NOMO-1 treated with dmso at 0.1 percent for 144 hours (cell line): ENCODE measurements at regions not wholly inside any gene's neighbourhood (a gene's known extent, or its start where the extent isn't known, plus 50 kb on each side); places are given as distances from the start of the nearest gene placed in this dataset.
"Not testable (repeated sequence)": the region's sequence is repeated elsewhere in the genome, so short reads cannot be mapped to it uniquely, and the experiment has no call there.

Experiments used
- DNase-seq: peaks from one replicate; lab custom pipeline; 2025; ENCODE audit not compliant: unreplicated experiment; lab: John Stamatoyannopoulos, UW

DNA sequence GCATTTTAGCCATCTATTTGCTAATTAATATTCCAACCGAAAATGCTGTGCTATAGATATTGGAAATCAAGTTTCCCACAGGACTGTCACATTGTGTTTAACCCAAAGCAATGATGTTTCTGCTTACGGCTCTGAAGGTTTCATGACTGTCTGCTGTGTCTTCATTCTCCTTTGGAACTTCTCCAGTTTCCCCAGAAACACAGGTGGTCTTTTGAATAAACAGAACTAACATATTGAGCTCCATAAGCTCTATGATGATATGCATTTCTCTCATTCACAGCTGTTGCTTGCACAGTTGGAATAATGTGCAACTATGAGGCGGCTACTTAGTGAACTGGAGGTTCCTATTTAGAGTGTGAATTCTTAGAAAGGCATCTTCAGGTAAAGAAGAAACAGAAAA lies 266.0 kb upstream of the ID4 start:
- no peak for DNase-seq

DNA sequence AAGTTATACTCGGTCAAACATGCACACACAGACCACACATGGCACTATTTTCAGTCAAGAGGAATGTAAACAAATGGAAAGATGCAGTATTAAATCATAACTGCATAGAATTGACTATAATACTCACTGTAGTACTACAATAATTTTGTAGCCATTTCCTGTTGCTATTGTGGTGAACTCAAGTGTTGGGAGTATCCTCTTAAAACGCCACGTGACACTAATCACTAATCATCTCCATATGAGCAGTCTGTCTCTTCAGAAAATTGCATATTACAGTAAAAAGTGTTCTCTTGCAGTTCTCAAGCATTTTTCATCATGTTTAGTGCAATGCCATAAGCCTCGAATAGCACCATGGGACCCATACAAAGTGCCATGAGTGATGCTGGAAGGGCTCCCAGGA lies 258.7 kb upstream of the ID4 start:
- no peak for DNase-seq

DNA sequence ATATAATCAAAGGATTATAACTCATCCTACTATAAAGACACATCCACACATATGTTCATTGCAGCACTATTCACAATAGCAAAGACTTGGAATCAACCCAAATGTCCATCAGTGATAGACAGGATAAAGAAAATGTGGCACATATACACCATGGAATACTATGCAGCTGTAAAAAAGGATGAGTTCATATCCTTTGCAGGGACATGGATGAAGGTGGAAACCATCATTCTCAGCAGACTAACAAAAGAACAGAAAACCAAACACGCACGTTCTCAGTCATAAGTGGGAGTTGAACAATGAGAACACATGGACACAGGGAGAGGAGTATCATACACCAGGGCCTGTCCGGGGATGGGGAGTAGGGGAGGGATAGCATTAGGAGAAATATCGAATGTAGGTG lies 253.0 kb upstream of the ID4 start:
- DNase-seq, result not testable (repeated sequence)

DNA sequence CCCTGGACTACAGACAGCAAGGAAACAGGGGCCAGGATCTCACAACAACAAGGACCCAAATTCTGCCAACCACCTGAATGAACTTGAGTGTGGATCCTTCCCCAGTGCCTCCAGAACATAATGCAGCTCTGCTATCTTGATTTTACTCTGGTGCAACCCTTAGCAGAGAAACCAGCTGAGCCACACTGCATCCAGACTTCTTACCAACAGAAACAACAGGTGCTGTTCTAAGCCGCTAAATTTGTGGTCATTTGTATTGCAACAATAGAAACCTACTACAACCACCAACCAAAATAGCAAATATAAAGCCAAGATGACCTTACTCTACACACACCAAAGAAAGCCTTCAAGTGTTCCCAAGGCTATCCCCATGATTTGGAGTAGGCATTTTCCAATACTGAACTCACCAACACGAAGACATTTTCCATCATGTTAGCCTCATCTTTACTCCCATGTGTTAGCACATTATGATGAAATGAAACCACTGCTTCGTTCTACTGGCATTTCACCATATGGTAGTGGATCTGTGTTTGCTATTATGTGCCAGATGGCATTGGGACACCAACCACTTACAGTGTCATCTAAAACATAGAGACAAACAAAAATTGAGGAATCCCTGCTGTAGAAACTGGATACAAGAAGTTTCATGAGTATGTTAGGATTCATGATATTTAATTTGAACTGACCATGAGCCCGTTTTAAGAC lies 249.8 kb upstream of the ID4 start:
- DNase-seq, result no peak

DNA sequence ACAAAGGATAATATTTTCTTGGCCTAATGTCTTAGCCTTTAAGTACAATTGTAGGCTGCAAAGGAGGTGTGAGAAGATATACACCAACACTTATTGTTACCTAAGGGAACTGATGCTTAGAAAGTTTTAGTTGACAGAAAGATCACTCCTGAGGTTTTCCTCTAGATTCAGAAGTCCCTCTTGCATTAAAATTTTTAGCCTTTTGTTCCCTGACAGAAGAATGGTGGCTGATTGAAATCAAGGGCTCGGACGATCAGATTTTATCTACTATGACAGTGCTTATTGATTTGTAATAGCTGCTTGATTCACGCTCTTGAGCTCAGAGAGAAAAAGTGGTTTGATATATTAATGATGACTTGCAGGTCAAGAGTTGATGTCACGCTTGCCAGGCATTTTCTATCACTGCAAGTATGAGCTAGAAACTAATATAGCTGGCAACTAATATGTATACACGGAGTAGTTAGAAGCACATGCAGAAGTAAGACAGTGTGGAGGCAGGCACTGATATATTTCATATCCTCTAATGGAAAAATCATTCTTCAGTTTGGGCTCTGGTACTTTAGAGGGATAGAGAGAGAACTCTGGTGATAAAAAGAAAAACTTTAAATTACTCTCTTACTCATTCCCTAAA lies 246.6 kb upstream of the ID4 start:
- DNase-seq, result no peak

DNA sequence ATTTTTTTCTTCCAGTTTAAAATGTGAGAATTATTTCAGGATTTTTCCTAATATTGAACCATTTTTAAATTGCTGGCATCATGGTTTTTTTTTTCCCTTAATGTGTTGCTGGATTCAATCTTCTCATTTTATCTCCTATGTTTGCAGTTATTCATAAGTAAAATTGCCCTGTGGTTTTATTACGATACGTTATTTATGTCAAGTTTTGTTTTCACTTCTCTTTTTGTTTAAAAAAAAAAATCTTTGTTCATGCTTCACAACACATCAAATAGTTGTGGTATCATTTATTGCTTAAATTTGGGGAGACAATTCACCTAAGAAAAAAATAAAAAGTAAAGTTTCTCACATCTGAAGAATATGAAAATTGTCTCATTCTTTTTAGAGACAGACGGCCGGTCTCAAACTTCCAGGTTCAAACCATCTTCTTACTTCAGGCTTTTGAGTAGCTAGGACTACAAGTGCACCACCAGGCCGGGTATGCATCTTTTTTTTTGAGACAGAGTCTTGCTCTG lies 239.3 kb upstream of the ID4 start:
- no peak for DNase-seq

DNA sequence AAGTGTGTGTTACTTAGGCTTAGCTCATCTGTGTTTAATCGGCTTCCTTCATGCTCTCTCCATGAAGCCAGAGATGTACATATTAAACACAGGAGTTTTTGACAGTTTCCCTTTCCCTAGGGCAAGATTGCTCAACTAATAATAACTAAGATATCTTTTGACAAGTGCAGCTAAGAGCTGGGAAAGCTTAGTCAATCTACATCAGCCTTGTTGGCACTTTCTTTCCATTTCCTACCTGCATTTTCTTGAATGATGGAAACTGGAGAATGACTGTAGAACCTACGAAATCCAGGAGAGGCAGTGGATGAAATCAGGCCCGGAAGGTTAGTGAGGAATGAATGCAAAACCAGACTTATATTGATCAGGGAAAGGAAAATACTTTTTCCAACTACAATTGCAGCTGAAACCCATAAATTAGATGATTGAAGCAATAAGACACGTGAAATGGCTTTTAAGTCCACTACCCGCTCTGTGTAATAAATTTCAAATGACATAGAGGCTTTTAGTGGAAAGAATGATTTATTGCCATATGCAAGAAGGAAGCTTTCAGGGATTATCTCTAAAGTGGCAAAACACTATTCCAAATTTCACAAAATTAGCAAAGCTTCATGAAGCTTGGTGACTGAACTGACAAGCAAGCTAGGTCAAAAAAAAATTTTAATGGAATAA lies 237.2 kb upstream of the ID4 start:
- DNase-seq, result peak; percentile 28

DNA sequence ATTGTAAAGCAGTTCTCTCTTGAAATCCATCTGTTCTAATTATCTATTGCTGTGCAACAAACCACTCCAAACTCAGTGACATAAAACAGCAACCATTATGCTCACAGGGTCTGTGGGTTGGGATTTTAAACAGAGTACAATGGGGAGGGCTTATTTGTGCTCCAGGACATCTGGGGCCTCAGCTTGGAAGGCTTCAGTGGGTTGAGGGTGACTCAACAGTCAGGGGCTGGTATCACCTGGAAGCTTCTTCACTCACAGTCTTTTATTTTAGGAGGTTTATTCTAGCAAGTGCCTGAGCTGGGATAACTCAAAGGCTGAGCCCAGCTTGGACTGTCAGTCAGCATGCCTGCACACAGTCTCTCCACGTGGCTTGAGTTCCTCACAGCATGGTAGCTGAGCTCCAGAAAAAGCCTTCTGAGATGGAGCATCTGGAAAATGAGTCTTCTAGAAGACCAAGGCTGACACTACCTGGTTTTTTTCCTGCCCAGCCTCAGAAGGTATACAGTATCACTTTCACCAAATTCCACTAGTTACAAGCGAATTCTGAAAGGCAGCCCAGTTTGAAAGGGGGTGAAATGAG lies 234.6 kb upstream of the ID4 start:
- DNase-seq, result no peak

DNA sequence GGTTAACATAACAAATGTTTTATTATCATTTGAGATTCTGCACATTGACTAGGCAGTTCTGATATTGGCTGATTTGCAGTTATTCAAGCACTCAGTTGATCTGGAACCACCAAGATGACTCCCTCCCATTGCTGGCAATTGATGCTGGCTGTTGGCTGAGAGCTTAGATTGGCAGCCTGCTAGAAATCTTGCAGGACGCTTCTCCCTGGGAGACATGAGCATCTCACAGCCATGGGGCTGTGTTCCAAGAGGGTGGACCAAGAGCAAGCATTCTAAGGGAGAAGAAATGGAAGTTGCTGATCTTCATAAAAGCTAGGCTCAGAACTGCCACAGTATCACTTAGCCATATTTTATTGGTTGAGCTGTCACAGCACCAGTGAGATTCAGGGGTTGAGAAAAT lies 233.4 kb upstream of the ID4 start:
- no peak for DNase-seq

DNA sequence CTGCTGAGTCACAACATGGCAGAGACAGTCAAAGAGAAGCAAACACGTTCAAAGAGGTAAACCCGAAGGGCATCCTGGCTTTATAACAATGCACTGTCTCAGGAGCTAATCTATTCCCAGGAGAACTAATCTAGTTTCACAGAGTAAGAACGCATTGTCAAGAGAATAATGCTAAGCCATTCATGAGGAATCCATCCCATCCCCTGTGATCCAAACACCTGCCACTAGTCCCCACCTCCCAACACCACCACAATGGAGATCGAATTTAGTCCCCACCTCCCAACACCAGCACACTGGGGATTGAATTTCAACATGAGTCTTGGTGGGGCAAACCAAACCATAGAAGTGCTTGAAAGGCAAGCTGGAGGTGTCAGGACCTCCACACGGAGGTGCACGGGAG lies 231.5 kb upstream of the ID4 start:
- DNase-seq, result no peak

DNA sequence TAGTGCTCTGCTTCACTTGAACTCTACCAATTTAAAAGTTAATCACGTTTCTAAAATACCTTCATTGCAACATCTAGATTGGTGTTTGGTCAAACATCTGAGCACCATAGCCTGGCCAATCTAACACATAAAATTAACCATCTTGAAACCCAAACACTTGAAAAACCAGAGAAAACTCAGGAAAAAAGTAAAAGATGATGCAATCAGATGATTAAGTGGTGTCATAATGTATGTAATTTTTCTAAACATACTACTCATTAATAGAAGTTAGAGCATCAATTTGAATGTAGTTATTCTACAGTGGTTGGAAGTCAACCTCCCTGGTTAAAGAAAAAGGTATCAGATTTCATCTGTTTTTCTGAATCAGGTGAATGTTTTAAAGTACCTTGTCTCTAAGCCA lies 228.6 kb upstream of the ID4 start:
- DNase-seq, result no peak

DNA sequence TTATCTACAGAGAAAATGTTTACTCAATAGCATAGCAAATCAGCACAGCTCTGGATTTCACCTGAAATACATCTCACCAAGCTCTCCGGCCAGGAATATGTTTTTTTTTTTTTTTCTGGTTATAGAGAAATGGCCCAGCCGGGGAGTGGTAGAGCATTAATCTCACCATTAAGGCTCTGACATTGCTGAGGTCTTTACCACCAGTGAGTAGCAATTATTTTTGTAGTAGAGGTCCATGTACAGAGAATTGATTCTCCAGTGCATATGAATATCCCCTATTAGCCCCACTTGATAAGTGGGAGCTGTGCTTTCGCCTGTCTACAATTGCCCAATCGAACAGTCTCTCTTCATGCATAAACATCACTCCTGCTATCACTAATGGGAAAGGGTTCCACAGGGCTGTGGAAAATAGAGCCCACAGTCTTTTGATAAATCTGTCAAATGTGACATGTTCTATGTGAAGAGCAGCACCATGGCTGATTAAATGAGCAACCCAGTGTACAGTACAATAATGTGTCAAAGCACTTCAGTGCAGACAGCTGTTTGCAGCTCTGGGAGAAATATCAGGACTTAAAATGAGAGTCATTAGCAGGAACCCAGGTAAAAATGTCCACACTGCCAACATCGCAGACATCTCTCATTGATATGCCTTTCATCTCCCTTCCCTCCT lies 227.1 kb upstream of the ID4 start:
- no peak for DNase-seq

DNA sequence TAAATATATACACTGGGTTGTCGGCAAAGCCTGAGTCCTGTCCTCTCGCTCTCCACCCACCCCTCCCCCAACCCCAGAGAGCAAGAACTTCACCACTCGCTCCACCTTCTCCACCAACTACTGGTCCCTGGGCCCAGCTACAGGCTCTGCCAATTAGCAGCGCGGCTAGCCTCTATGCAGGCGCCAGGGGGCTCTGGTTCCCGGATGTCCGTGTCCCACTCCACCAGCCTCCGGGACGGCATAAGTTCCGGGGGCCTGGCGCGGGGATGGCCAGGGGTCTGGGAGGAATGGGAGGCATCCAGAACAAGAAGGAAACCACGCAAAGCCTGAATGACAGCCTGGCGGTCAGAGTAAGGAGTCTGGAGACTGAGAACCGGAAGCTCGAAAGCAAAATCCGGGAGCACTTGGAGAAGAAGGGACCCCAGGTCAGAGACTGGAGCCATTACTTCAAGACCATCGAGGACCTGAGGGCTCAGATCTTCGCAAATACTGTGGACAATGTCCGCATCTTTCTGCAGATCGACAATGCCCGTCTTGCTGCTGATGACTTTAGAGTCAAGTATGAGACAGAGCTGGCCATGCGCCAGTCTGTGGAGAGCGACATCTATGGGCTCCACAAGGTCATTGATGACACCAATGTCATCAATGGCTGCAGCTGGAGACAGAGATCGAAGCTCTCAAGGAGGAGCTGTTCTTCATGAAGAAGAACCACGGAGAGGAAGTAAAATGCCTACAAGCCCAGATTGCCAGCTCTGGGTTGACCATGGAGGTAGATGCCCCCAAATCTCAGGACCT lies 224.3 kb upstream of the ID4 start:
- not testable (repeated sequence) for DNase-seq

DNA sequence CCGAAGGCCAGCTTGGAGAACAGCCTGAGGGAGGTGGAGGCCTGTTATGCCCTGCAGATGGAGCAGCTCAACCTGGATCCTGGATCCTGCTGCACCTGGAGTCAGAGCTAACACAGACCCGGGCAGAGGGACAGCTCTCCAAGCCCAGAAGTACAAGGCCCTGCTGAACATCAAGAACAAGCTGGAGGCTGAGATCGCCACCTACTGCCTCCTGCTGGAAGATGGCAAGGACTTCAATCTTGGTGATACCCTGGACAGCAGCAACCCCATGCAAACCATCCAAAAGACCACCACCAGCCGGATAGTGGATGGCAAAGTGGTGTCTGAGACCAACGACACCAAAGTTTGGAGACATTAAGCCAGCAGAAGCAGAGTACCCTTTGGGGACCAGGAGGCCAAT lies 223.5 kb upstream of the ID4 start:
- no peak for DNase-seq

DNA sequence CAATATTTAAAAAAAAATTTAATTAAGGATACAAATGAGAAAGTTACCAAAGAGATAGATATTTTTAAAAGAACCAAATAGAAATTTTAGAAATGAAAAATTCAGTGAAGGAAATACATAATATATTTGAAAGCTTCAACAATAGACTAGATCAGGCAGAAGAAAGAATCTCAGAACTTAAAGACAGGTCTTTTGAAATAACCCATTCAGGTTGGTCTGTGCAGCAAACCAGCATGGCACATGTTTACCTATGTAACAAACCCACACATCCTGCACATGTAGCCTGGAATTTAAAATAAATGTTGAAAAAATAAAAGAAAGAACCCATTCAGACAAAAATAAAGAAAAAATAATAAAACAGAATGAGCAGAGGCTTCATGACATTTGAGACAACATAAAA lies 221.1 kb upstream of the ID4 start:
- DNase-seq, result no peak

DNA sequence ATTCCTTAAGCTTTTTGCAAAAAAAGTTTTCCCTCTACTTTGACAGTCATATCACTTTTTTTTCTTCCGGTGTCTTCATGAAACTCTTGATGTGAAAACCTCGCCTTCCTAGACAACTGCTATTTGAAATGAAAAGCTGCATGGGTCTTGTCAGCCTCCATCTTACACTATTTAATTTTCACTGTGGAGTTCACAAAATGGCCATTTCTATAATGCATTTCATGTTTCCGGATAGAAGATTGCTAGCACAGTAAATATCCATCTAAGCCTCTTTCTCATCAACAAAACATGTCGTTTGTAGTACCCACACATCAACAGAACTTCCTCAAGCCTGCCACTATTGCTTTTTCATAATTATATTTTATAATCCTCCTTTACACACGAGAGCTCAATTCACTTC lies 204.9 kb upstream of the ID4 start:
- no peak for DNase-seq

DNA sequence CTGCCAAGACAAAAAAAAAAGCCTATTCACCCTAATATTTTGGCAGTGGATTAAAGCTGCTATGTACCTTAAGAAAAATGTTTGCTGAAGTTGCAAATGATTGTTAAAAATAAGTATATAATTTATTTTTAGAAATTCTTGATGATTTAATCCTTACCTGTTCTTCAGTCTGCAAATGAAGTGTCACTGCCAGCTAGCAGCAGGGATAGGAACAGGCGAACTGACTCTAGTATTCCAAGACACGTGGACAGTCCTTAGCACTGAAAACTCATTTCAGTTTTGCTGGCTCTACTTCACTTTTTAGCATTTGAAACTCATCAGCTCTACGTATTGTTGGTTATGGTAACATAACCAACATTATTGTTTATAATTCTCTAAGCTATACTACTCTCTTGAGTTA lies 204.4 kb upstream of the ID4 start:
- DNase-seq, result no peak

DNA sequence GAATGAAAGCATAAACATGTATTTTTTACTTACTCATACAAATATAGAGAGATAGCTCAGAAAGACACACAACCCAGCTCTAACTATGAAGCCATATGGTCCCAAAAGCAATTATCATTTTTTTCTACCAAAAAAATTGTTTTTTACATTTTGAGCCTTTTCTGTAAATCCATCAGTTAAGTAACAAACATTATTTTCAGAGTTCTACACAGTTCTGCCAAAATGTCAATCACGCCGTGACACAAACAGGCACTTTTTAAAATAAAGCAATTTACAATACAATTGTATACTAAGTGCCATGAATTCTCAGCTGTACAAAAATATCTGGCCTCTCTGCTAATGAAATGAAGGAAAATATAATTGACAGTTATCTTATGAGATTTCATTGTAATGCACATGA lies 201.4 kb upstream of the ID4 start:
- DNase-seq, result no peak

DNA sequence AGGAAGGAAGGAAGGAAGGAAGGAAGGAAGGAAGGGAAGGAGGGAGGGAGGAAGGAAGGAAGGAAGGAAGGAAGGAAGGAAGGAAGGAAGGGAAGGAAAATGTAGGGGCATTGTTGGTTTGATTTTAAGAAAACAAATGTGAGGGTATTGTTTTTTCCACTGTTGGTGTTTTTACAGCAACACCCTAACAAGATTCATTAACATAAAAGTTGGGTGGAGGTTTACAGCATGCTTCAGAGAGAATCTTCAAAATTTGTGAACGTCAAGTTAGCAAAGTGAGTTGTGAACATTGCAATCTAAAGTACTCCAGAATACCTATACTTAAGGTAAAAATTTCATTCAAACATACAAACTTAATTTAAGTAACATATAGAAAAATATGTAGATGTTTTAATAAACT lies 200.2 kb upstream of the ID4 start:
- no peak for DNase-seq

DNA sequence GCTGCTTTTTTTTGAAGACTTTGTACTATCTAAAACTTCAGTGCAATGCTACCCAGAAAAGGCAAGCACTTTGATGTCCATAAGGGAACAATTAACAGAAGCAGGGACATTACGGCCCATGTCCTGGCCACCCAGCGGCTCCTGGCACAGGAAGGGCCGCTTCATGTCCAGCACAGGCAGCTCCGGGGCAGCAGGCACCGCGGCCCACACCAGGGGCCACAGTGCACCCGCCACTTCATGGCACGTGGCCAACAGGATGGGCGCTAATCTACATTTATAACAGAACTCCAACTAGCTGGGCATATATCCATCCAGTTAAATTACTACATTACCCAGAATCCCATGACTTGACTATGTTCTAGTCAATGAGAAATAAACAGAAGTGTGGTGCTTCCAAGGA lies 198.2 kb upstream of the ID4 start:
- DNase-seq, result no peak

DNA sequence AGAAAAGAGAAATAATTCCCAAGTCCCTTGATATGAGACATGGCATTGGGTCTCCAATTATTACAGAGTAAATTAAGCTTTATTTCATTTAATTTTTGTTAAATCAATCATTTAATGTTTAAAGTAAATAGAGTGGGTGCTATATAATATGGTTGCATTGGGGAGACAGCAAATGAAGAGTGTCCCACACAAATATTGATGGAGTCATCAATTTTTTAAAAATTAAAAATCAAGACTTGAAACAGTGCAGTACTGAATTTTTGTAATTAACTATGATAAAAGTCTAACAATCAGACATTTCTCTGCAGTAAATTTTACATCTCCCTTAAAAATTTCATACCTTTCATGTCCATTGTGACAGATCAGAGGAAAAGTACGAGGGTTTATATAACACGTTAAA lies 193.9 kb upstream of the ID4 start:
- DNase-seq, result no peak
